GM21723 (cell line): ENCODE measurements at regions not wholly inside any gene's neighbourhood (a gene's known extent, or its start where the extent isn't known, plus 50 kb on each side); places are given as distances from the start of the nearest gene placed in this dataset.

Experiments
- ATAC-seq: cut with Tn5 transposase; IDR thresholded peaks from one replicate; pipeline ENCODE4 v1.9.1; 2021; ENCODE audit warnings: mild to moderate bottlenecking, moderate library complexity; ENCODE audit not compliant: unreplicated experiment

DNA sequence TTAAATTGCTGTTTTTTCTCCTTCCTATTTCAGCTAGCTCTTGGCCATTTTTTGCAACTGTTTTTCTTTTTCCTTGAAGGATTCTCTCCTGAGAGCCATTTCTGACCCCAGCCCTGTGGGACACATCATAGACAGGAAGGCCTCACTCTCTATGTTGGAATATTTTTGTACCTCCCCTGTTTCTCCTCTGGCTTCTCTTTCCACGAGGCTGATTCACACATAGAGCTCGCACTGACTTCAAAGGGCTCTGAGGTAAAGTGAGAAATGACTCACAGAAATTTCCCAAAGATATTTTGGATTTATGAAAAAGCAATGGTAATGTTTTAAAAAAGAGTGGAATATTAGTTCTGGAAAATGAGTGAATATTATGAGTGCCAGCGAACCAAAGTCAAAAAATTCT, 181.7 kb upstream of the IGFBP7 start:
- ATAC-seq: no peak

DNA sequence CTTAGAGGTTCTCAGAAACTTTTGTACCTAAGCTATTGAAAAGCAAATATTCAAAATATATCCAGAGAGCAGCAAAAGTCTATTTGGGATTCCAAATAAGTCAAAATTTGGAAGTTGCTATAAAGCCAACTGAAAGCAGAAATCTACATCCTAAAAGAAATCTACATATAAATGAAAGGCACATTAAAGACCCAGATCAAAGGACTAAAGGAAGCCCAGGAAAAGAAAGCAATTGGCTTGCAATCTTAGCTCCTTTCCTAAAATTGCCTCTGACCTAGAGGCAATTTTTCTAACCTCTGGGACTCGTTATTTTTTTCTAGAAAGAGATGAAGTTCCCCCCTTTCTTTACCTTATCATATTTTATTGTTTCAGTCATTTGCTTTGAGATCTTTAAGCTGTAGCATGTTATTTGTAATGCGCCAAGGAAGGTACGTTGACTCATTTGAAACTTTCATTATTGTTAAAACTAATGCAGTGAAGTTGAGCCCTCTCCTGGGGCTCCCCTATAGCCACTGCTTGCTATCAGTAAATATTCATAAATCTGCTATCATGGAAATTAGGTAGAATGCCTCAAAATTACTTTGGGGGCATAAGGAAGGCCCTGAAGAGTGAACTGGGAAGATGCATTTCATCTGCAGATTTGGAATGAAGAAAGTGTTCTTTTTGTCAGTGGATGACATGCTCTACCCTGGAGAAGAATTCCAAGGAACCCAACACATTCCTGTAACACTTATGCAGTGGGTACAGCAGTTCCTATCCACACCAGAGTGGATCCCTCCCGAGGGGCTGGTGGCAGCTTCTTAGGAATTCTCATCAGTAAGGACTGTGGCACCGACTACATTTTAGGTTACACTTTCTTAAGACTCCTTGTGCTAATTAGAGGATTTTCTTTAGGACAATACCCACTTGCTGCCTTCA, 177.8 kb upstream of the IGFBP7 start:
- ATAC-seq: no peak

DNA sequence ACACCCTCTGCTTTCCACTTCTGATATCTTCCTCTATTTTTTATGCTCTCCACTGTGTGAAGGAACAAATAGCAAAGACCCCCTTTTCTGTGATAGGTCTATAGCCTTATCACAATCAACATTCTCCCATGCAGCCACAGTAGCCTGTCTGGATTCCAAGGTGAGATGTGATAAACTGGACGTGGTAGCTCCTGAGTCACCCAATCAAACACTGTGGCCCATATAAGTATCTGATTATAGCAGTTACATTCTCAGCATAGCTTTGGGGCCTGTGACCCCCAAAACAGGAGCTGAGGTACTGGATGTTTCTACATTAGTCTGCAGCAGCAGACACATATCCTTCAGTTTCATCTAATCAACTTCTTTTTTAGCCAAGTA, 172.7 kb upstream of the IGFBP7 start:
- no peak for ATAC-seq

DNA sequence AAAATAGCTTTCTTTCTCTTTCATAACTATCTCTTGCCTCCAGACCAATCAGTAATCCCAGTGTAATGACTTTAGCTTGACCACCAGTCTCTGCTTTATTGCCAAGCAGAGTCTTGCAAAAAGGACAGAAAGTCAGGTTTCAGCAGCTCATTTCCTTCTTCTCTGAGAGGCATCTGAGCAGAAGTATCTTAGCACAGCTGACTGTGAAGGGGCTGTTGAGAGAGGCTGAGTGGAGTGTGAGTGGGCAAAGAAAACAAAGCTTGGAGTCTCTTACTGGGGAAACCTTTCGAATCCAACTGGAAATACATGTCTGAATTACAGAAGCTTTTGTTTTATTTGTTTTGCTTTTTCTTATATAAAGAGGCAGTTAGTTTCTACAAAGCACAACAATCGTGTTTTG, 170.3 kb upstream of the IGFBP7 start:
- no peak for ATAC-seq

DNA sequence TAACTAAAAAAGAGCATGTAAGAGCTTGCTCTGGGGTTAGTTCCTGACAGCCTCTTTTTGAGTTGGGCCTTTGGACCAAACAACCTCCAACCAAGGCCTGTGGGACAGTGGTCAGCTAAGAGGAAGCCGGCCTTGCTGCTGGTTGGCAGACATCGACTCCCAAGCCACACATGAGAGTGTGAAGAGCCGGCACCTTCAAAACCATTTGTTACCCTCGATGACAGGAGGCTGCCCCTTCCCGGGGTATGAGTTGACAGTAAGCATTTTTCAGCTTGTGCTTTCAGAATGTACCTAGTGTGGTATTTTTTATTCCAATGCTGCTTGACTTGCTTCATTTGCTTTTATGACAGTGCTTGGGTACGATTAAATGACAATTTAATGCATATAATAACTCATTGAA, 168.6 kb upstream of the IGFBP7 start:
- no peak for ATAC-seq

DNA sequence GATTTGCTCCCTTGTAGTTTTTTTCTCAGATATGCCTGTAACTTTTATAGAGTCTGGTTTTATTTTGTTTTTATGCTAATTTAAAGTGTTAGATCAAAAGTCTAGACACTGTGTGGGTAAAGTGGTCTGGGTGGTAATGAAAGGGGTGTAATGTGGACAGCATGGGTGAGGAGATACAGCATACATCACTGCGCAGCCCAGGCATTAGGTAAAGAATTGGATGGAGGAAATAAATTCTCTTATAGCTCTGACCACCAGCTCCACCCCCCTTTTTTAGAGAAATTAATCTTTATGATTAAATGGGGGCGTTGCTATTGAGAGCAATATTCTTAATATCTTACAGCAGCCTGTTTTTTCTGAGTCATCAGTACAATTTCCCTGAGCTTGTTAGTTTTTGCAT, 163.9 kb upstream of the IGFBP7 start:
- no peak for ATAC-seq

DNA sequence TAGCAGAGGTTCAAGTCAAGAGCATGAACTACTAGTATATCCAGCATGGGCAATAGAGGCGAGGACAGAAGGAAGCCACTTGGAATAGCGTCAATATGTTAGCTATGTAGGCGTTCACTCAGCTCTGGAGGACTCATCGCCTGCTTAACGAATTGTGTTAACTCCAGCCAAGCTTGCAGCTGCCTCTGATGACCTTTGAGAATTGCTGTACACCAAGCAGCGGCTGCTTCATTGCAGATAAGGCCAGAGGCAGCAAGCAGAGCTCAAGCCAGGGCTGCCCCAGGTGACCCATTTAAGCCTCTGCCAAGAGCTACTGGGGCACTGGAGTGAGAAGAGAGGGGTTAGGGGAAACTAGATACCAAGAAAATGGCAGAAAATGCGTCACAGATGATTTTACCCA, 160.2 kb upstream of the IGFBP7 start:
- no peak for ATAC-seq

DNA sequence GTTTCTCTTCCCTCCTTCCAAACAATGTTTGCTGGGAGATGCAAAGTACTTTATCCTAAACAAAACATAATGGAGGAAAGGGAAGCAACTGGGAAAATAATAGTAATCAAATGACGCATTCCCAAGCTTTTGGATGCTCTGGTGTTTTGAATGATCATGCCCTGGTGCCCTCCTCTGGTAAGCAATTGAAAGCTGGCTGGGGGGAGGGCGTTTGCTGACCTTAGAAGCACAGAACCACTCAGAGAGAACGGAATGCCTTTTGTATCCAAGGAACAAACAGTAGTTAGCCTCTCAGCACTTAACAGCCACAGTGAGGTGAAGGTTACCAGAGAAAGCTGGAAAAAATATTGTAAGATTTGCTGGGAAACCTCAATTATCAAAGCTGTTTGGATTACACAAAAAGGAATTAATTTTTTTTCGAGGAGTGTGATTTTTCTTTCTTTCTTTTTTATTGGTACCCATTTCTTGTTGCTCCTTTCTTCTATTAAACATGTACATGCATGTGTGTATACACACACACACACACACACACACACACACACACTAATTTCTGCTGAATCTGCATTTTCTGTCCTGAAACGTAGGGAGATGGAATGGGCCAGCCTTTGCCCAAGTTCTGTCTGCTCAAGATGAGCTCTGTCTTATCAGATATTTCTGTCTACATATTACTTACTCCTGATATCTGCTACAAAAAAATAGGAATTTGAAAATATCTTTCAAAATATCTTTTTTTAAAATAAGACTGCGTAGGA, 155.8 kb upstream of the IGFBP7 start:
- no peak for ATAC-seq

DNA sequence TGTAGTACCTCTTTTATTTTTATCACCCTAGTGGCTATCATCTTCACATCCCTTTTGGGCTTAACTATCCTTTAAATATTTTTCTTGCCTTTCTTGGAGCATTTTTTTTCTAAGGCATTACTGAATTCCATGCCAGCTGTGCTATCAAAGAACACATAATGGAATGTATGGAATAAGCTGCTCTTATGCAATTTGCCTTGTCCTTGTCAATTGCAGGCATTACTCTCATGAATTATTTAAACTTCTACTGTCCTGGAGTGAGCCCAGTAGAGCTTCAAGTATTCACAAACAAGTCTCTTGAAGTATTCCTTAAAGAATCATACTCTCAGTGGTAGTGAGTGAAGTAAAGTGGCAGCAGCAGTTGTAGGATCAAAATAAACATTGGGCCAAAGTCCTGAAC, 144.6 kb upstream of the IGFBP7 start:
- no peak for ATAC-seq

DNA sequence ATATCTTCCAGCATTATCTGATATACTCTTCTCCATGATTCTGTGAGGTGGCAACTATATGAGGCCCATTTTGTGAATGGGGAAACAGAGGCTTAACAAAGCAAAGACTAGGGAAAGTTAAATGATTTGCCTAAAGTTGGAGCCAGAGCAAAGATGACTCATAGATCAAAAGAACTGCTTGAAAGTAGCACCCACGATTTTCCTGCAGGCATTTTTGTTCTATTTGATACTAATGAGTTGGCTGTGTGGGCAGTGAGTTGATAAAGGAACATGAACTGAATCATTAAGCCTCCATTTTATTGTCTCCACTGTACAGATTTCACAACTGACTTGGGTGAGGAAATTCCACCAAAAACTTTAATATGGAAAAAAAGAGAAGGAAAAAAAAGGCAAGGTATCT, 138.9 kb upstream of the IGFBP7 start:
- ATAC-seq: no peak

DNA sequence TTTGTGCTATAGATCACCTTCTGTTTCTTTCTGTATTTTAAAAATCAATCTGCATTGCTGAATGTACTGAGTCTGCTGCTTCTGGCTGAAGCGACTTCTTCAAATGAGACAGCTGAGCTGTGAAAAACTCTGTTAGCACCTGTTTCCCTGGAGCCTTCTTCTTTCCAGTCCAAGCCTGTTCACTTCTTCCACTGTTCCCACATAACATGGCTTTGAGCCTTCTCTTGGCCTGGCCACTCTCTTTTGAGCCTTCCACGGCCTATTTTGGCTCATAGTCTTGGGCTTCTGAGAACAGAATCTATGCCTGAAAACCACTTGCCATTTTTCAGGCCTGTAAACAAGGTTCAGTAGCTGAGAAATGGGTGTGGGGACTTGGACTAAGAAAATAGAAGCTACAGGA, 132.9 kb upstream of the IGFBP7 start:
- no peak for ATAC-seq

DNA sequence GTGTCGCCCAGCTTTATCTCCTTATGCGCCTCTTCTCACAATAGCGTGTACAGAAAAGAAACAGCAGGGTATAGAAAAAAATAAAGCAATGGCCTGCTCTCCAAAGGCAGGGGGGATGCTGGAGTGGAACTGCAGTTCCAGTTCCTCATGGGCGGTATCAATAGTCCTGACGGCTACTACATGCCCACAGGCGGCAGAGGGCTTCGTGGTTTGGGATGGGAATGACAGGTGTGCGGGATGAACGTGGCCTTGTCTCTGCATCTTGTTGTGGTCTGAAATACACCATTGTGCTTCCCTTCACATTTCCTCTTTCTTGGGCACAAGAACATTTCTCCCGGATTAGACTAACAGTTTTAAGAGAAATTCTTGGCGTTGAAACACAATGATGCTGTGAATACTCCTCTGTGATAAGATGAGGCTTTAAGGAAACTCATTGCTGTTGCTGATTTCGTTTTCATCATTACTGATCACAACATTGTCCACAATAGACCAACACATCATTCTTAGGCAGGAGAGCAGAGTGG, 124.1 kb upstream of the IGFBP7 start:
- no peak for ATAC-seq

DNA sequence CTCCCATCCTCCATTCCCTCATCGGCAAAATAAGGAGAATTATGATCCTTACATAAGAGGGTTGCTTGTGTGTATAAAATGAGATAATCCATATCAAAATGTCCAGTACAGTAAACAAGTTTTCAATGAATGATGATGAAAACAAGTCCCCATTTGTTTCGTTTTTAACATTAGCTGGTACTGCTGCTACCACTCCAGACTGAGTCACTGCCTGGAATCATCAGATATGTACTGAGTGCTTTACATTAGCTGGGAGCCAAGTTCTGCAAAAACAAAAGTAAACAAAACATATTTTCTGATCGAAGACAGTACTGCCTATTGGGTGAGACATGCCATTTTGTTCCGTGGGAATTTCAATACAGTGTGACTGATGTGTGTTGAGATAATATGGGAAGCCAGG, 123.2 kb upstream of the IGFBP7 start:
- no peak for ATAC-seq

DNA sequence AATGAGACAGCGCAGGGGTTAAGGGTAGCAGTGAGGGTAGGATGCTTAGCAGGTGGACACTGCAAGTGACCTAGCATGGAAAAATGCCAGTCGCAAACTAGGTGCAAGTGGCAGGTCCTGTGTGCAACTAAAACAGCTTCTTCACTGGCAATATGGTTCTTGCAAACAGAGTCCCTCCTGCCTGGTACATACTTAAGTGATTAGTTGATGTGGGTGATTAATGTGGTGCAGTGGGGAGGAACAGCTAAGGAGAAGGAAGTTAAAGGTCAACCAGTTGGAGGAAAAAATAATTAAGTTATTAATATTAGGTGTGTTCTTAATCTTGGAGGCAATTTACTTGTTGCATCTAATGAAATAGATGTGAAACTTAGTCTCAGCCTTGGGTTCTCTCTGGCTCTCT, 121.6 kb upstream of the IGFBP7 start:
- ATAC-seq: no peak

DNA sequence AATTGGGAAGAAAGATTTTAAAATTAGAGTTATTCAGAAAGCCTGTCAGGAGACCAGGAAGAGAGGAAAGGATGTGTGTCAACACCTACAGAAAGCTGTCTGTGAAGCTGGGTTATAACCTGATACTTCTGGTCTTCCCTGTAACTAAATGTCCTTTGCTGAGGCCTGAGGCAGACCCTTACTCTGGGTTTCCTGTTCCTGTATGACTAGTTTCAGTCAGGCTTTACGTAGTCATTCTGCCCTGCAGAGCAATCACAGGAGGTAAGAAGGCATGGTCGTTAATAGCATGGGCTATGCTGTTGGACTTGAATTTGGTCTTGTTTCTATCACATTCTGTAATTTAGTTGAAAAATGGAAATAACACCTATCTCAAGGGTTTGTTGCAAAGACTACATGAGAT, 110.5 kb upstream of the IGFBP7 start:
- no peak for ATAC-seq

DNA sequence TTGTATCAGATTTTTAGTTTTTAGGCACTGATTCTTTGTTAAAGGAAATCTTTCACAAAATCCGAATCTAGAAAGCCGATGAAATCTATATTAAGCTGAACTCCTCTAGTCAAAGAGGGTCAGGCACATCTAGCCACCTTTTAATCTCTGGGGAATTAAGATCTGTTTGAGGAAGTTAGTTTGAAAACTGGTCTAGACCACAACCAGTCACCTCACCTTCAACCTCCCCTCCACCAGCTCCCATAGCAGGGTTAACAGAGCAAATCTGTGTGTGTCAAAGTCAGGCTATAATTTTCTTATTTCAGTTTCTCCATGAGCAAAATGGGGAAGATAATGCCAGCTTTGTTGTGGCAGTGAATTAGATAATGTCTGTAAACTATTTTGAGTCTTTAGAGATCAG, 110.0 kb upstream of the IGFBP7 start:
- ATAC-seq: no peak

DNA sequence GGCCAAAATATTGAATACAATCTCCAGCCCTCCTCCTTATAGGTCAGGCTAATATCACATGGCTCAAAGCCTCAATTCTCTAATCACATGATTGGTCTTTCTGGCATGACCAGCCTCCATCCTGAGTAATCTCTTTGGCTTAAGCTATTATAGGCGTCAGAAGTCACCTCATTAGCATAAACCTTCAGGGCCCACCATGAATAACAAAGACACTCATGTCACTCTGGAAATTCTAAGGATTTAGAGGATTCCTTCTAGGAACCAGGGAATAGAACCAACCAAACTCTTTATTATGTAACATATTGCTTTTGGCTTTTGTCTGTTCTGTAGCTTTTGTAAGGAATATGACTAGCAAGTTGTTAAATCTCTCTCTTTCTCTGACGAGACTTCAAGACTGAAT, 109.2 kb upstream of the IGFBP7 start:
- ATAC-seq: no peak

DNA sequence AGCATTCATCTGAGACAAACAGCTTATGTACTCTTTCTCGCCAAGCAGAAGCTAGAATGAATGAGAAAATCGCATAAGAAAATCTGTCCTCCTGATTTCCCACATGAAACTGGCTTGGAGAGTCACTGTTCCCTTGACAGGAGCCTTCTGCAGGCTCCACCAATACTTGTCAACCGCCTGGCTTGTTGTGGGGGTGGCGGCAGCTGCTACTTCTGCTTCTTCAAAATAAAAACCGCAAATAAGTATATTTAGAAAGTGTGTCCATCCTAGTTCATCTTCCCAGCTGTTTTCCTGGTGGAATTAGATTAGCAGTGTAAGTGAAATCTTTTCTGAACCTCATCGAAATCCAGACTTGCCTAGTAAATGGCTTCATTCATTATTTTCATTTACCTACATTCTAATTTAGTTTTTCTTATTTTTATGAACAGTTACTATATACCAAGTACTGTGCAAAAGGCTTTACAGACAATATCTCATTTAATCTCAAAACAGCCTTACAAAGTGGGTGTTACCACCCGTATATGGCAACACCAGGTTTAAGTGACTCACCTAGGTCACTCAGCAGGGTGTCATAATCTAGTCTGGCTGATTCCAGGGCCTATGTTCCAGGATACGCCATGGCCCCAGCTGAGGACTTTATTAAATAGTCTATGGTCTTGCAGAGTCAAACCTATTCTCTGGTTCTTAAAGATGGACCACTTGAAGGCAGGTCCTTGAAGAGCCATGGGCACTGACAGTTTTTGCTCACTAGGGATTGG, 104.6 kb upstream of the IGFBP7 start:
- no peak for ATAC-seq

DNA sequence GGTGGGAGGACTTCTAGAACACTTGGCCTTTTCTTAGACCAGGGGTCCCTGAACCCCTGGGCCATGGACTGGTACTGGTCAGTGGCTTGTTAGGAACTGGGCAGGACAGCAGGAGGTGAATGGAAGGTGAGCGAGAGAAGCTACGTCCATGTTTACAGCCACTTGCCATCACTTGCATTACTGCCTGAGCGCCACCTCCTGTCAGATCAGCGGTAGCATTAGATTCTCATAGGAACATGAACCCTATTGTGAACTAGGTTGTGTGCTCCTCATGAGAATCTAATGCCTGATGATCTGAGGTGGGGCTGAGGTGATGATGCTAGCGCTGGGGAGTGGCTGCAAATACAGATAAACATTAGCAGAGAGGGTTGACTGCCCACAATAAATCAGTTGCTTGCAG, 100.9 kb upstream of the IGFBP7 start:
- ATAC-seq: no peak

DNA sequence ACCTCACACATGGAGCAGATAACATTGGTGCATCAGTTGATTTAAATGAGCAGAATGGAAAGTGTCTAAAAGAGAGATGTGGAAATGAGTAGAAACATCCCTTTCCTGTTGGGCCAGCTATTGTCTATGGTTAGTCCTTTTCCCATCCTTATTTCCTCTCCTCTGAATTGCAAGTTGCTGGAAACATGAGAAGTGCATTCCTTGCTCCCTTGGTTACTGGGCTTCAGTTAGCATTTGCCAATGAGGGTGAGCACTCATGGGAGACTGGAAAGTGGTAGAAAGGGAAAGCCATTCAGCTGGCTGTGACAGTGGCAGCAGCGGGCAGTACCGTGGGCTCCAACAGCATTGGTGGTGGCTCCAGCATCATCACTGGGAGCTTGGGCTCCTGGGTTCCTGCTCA, 96.0 kb upstream of the IGFBP7 start:
- ATAC-seq: no peak

DNA sequence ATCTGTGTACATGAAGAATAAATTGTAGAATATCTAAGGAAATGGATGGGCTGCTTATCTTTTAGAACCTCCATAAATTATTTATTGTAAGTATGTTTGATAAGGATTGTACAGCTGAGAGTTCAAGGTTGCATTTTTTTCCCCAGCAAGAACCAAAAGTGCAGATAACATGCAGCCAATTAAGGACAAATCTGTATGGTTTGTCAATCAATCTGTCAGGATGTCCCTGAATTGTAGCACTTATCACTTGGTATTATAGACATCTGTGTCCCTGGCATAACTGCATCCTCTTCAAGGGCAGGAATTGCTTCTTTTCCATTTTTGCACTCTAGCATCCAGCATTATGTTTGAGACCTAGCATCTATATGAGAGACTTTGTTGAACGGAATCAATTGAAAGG, 95.4 kb upstream of the IGFBP7 start:
- ATAC-seq: no peak
